Stimulated activated effector memory CD8-positive, alpha-beta T cell treated with anti-CD3 and anti-CD28 coated beads, Interleukin-12 subunit alpha, Interleukin-12 subunit beta, amount 100 ng/mL, for 72 hours (primary cell): ENCODE measurements at regions not wholly inside any gene's neighbourhood (a gene's known extent, or its start where the extent isn't known, plus 50 kb on each side); places are given as distances from the start of the nearest gene placed in this dataset.

Source experiments
- ATAC-seq: fragments of 150-1000 bp; cut with Tn5 transposase; 2 replicates; pipeline ENCODE4 v1.10.0; 2021
- DNase-seq, 2 donors: peaks; one replicate each; pipeline ENCODE4 v3.0.0; 2021 to 2022; ENCODE audit warnings: low spot score in 2 of 2
- H3K27ac Mint-ChIP-seq: one replicate; pipeline ENCODE4 v1.8.0; 2022; ENCODE audit warnings: mild to moderate bottlenecking, mixed read lengths
- H3K36me3 Mint-ChIP-seq: one replicate; pipeline ENCODE4 v1.8.0; 2022; ENCODE audit warnings: mild to moderate bottlenecking, mixed read lengths
- H3K4me1 Mint-ChIP-seq: one replicate; pipeline ENCODE4 v1.8.0; 2022; ENCODE audit warnings: mixed read lengths
- H3K4me3 Mint-ChIP-seq: one replicate; pipeline ENCODE4 v1.8.0; 2022; ENCODE audit warnings: mild to moderate bottlenecking, mixed read lengths
- H3K9me3 Mint-ChIP-seq: one replicate; pipeline ENCODE4 v1.8.0; 2022; ENCODE audit warnings: mixed read lengths

GRCh38 chr1:104856091-104856490 is 1106.4 kb downstream of the AMY1C start:
- no peak for ATAC-seq
- H3K9me3 Mint-ChIP-seq = peaks cover 24% of the 10 kb centered on the region
- H3K27ac Mint-ChIP-seq = no peak overlapping the region
- H3K4me3 Mint-ChIP-seq = no peak overlapping the region
- DNase-seq = no peak
- no peaks in the 10 kb centered on the region for H3K4me1 Mint-ChIP-seq
- H3K36me3 Mint-ChIP-seq = no peaks in the 10 kb centered on the region

GRCh38 chr1:104856518-104856917 is 1106.8 kb downstream of the AMY1C start:
- H3K27ac Mint-ChIP-seq = no peak overlapping the region
- no peaks in the 10 kb centered on the region for H3K4me1 Mint-ChIP-seq
- no peak for ATAC-seq
- DNase-seq = no peak
- no peaks in the 10 kb centered on the region for H3K36me3 Mint-ChIP-seq
- no peak overlapping the region for H3K4me3 Mint-ChIP-seq
- peaks cover 24% of the 10 kb centered on the region for H3K9me3 Mint-ChIP-seq

- H3K4me1 Mint-ChIP-seq = no peaks in the 10 kb centered on the region
- DNase-seq (no peak), ATAC-seq (no peak)
- H3K9me3 Mint-ChIP-seq = peaks cover 15% of the 10 kb centered on the region
- H3K27ac Mint-ChIP-seq = no peak overlapping the region
- no peaks in the 10 kb centered on the region for H3K36me3 Mint-ChIP-seq
- no peak overlapping the region for H3K4me3 Mint-ChIP-seq
Measured at GRCh38 chr1:104868794-104869193, 1119.1 kb downstream of the AMY1C start.

GRCh38 chr1:104874044-104874443 is 1124.3 kb downstream of the AMY1C start:
- Mint-ChIP-seq H3K9me3 (peaks cover 13% of the 10 kb centered on the region), H3K4me3 (no peak overlapping the region), H3K36me3 (no peaks in the 10 kb centered on the region), H3K27ac (no peak overlapping the region), H3K4me1 (no peaks in the 10 kb centered on the region)
- DNase-seq = no peak
- ATAC-seq = no peak

- Mint-ChIP-seq H3K4me3 (no peak overlapping the region), H3K27ac (no peak overlapping the region), H3K36me3 (no peaks in the 10 kb centered on the region), H3K4me1 (no peaks in the 10 kb centered on the region), H3K9me3 (peaks cover 11% of the 10 kb centered on the region)
- no peak for ATAC-seq
- no peak for DNase-seq
Measured at GRCh38 chr1:104878203-104878909, 1128.7 kb downstream of the AMY1C start.

GRCh38 chr1:104884939-104885338 is 1135.2 kb downstream of the AMY1C start:
- H3K4me3 Mint-ChIP-seq = no peak overlapping the region
- no peaks in the 10 kb centered on the region for H3K4me1 Mint-ChIP-seq
- no peak overlapping the region for H3K27ac Mint-ChIP-seq
- DNase-seq = no peak
- ATAC-seq = no peak
- H3K36me3 Mint-ChIP-seq = no peaks in the 10 kb centered on the region
- H3K9me3 Mint-ChIP-seq = peaks cover 8% of the 10 kb centered on the region

- peaks cover 16% of the 10 kb centered on the region for H3K9me3 Mint-ChIP-seq
Measured at GRCh38 chr1:104905322-104905721, 1155.6 kb downstream of the AMY1C start.

GRCh38 chr1:104906141-104906540 is 1156.4 kb downstream of the AMY1C start:
- H3K27ac Mint-ChIP-seq = no peak overlapping the region
- no peaks in the 10 kb centered on the region for H3K4me1 Mint-ChIP-seq
- H3K4me3 Mint-ChIP-seq = no peak overlapping the region
- DNase-seq (no peak), ATAC-seq (no peak)
- H3K36me3 Mint-ChIP-seq = no peaks in the 10 kb centered on the region
- H3K9me3 Mint-ChIP-seq = peaks cover 18% of the 10 kb centered on the region

More at GRCh38 chr1:104905322-104905721, 1155.6 kb downstream of the AMY1C start:
- H3K4me1 Mint-ChIP-seq = no peaks in the 10 kb centered on the region
- ATAC-seq = no peak
- no peak for DNase-seq
- H3K36me3 Mint-ChIP-seq = no peaks in the 10 kb centered on the region
- no peak overlapping the region for H3K27ac Mint-ChIP-seq
- H3K4me3 Mint-ChIP-seq = no peak overlapping the region

- ATAC-seq = no peak
- H3K4me3 Mint-ChIP-seq = no peak overlapping the region
- H3K27ac Mint-ChIP-seq = no peak overlapping the region
- no peaks in the 10 kb centered on the region for H3K4me1 Mint-ChIP-seq
- peaks cover 38% of the 10 kb centered on the region for H3K9me3 Mint-ChIP-seq
- DNase-seq = no peak
- H3K36me3 Mint-ChIP-seq = no peaks in the 10 kb centered on the region
Measured at GRCh38 chr1:104919188-104919587, 1169.5 kb downstream of the AMY1C start.

- no peak overlapping the region for H3K27ac Mint-ChIP-seq
- H3K36me3 Mint-ChIP-seq = no peaks in the 10 kb centered on the region
- peaks cover 34% of the 10 kb centered on the region for H3K9me3 Mint-ChIP-seq
- no peaks in the 10 kb centered on the region for H3K4me1 Mint-ChIP-seq
- ATAC-seq (no peak), DNase-seq (no peak)
- H3K4me3 Mint-ChIP-seq = no peak overlapping the region
Measured at GRCh38 chr1:104921525-104921924, 1171.8 kb downstream of the AMY1C start.

- H3K4me3 Mint-ChIP-seq = no peak overlapping the region
Measured at GRCh38 chr1:104923075-104923474, 1173.4 kb downstream of the AMY1C start.

GRCh38 chr1:104929280-104929679 is 1179.6 kb downstream of the AMY1C start:
- H3K4me3 Mint-ChIP-seq = no peak overlapping the region
- no peak for ATAC-seq
- DNase-seq = no peak
- H3K4me1 Mint-ChIP-seq = no peaks in the 10 kb centered on the region
- no peak overlapping the region for H3K27ac Mint-ChIP-seq
- peaks cover 13% of the 10 kb centered on the region for H3K9me3 Mint-ChIP-seq
- no peaks in the 10 kb centered on the region for H3K36me3 Mint-ChIP-seq

More at GRCh38 chr1:104923075-104923474, 1173.4 kb downstream of the AMY1C start:
- Mint-ChIP-seq H3K36me3 (no peaks in the 10 kb centered on the region), H3K4me1 (no peaks in the 10 kb centered on the region), H3K9me3 (peaks cover 28% of the 10 kb centered on the region), H3K27ac (no peak overlapping the region)
- ATAC-seq = no peak
- no peak for DNase-seq

GRCh38 chr1:104932030-104932915 is 1182.6 kb downstream of the AMY1C start:
- peak; percentile 36 for ATAC-seq
- Mint-ChIP-seq H3K4me1 (no peaks in the 10 kb centered on the region), H3K36me3 (no peaks in the 10 kb centered on the region), H3K4me3 (no peak overlapping the region), H3K27ac (no peak overlapping the region), H3K9me3 (peaks cover 8% of the 10 kb centered on the region)
- DNase-seq = no peak

- peaks cover 11% of the 10 kb centered on the region for H3K9me3 Mint-ChIP-seq
- H3K27ac Mint-ChIP-seq = no peak overlapping the region
- H3K4me3 Mint-ChIP-seq = no peak overlapping the region
- no peaks in the 10 kb centered on the region for H3K4me1 Mint-ChIP-seq
- no peak for DNase-seq
- no peaks in the 10 kb centered on the region for H3K36me3 Mint-ChIP-seq
- ATAC-seq = peak; percentile 19
Measured at GRCh38 chr1:104932949-104933679, 1183.4 kb downstream of the AMY1C start.

GRCh38 chr1:104933846-104934245 is 1184.1 kb downstream of the AMY1C start:
- H3K27ac Mint-ChIP-seq = no peak overlapping the region
- H3K4me3 Mint-ChIP-seq = no peak overlapping the region
- H3K9me3 Mint-ChIP-seq = peaks cover 12% of the 10 kb centered on the region
- no peaks in the 10 kb centered on the region for H3K4me1 Mint-ChIP-seq
- no peaks in the 10 kb centered on the region for H3K36me3 Mint-ChIP-seq
- no peak for DNase-seq
- no peak for ATAC-seq
